ENCODE measurements at regions not wholly inside any gene's neighbourhood (a gene's known extent, or its start where the extent isn't known, plus 50 kb on each side); places are given as distances from the start of the nearest gene placed in this dataset.

DNA sequence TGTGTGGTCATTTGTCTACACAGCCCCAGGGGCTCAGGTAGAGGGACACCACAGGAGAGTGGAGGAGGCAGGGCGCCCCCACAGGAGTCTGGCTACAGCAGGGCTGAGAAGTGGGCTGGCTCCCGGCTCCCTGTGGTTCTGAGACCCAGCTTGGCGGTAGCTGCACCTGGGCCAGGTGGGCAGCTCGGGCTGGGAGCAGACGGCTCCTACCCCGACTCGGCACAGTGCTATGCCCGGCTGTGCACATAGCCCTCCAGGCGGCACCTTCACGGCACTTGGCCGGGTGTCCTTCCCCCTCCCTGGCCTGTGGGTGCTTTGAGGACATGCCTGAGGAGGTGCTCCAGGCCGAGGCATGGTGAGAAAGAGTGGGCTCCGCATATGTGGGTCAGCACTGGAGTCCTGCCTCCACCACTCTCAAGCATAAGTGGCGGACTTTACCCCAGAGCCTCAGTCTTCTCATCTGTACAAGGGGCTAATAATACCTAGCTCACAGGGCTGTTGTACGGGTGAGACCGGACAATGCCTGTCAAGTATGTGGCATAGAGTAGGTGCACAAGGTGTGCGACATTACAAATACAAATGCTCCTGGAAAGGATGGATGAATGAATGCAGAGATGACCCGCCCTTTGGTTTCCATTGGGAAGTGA lies 50.1 kb upstream of the JPH3 start:
- DNase-seq (ENCODE audit: low read depth in 2 of 2) = no peak

DNA sequence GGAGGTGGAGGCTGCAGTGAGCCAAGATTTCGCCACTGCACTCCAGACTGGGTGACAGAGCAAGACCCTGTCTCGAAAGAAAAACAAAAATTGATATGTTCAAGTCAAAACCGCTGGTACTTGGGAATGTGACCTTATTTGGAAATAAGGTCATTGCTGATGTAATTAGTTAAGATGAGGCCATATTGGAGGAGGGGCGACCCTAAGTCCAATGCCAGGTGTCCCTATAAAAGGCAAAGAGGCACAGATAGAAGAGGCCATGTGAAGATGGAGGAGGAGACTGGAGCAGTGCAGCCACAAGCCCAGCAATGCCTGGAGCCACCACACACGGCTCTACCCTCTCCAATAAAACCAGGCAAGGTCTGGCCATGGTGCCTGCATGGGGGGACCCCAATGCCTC lies 50.8 kb upstream of the JPH3 start:
- no peak for DNase-seq (ENCODE audit: low read depth in 2 of 2)

GRCh38 chr16:87550495-87550961 lies 51.8 kb upstream of the JPH3 start:
- DNase-seq (ENCODE audit: low read depth in 2 of 2) = peak; percentile 35 to 40

DNA sequence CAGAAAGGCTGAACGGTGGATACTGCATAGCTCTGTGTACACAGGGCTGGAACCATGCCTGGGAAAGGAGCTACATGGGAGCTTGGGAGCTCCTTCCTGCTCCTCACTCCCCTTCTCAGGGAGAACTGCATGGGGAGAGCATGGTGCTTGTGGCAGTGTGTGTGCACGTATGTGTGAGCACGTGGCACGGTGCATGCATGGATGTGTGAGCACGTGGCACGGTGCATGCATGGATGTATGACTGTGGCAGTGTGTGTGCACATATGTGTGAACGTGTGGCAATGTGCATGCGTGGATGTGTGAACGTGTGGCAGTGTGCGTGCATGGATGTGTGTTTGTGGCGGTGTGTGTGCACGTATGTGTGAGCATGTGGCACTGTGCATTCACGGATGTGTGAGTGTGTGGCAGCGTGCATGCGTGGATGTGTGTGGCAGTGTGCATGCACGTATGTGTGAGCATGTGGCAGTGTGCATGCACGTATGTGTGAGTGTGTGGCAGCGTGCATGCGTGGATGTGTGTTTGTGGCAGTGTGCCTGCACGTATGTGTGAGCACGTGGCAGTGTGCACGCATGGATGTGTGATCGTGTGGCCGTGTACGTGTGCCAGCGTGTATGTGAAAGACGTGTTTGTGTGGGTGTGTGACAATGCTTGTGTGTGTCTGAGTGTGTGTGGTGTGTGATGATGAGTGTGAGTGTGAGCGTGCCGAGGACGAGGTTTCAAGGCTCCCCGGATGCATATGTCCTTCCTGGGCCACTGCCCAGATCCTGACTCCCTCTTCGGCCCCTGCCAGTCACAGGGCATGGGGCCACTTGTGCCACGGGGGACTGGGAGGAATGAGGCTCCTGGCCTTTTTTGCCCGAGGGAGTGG lies 52.4 kb upstream of the JPH3 start:
- no peak for DNase-seq (ENCODE audit: low read depth in 2 of 2)

- no peak for DNase-seq (ENCODE audit: low read depth in 2 of 2)
Measured at GRCh38 chr16:87548046-87548445, 54.3 kb upstream of the JPH3 start.

DNA sequence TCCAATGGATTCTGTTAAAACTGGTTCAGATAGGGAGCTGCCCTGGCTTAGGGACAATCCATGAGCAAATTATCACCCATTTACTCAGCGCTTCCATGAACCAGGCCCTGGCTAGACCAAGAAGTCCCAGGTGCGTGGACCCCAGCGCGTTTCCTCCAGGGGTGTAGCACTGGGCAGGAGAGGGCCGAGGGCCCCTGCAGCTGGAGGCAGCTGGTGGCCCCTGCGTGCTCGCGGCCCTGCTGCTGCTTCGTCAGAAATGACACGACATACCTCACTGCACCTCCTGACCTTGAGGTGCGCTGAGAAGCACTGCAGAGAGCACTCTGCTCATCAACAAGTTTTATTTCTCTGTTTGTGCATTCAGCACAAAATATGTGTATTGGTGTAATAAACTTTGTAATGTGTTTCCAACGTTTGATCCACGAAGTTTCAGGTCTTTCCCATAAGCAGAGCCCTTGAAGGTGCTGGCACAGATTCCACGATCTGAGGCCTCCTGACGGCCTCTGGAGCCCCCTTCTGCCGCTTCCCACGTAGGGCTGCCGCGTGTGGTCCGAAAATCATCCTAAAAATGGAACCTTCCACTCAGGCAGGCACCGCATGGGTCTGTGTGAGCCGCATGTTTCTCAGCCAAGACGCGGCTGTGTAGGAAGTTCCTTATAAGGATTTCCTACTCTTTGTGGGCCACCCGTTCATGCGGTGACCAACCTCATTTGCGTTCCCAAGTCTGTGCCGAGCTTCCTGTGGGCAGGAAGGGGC lies 50.8 kb upstream of the ZCCHC14 start:
- DNase-seq (ENCODE audit: low read depth in 2 of 2) = no peak

DNA sequence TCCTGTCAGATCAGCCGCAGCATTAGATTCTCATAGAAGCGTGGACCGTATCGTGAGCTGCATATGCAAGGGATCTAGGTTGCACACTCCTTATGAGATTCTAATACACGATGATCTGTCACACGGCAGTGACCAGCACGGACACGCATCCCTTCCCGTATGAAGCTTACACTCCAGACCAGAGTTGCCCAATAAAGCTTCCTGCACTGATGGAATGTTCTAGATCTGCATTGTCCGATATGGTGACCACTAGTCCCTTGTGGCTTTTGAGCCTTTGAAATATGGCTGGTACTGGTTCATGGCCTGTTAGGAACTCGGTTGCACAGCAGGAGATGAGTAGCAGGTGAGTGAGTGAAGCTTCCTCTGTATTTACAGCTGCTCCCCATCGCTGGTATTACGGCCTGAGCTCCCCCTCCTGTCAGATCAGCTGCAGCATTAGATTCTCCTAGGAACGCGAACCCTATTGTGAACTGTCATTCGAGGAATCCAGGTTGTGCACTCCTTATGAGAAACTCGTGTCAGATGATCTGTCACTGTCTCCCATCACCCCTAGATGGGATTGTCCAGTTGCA lies 49.8 kb upstream of the ZCCHC14 start:
- DNase-seq (ENCODE audit: low read depth in 2 of 2) = no peak
